Calu3 (cell line): ENCODE measurements at regions not wholly inside any gene's neighbourhood (a gene's known extent, or its start where the extent isn't known, plus 50 kb on each side); places are given as distances from the start of the nearest gene placed in this dataset.
A peak's percentile ranks its signal among the peaks of the same experiment; 100 is the strongest.

ENCODE experiments used
- BruUV-seq: library from RNA; stranded (reverse); fragments of 400-500 nt; replicated peaks from 2 replicates; lab custom pipeline; 2021; lab: Mats Ljungman, UMichigan
- CTCF ChIA-PET: fragments of 300-600 bp; sonication (Branson Sonifier 250); formaldehyde crosslinking; loops from one replicate; lab custom pipeline; 2022; ENCODE audit warnings: antibody characterized with exemption; lab: Charles Lee
- DNase-seq: peaks from one replicate; pipeline ENCODE4 v3.0.0; 2022
- H3K27ac Mint-ChIP-seq: one replicate; pipeline ENCODE4 v1.8.0; 2022; ENCODE audit warnings: mixed read lengths; ENCODE audit not compliant: unreplicated experiment
- H3K27me3 Mint-ChIP-seq: one replicate; pipeline ENCODE4 v1.8.0; 2022; ENCODE audit warnings: mixed read lengths; ENCODE audit not compliant: unreplicated experiment
- H3K36me3 Mint-ChIP-seq: one replicate; pipeline ENCODE4 v1.8.0; 2022; ENCODE audit warnings: mild to moderate bottlenecking, moderate library complexity, mixed read lengths; ENCODE audit not compliant: insufficient read depth, unreplicated experiment
- H3K4me1 Mint-ChIP-seq: one replicate; pipeline ENCODE4 v1.8.0; 2022; ENCODE audit warnings: mild to moderate bottlenecking, low read depth, mixed read lengths; ENCODE audit not compliant: unreplicated experiment
- H3K4me3 Mint-ChIP-seq: one replicate; pipeline ENCODE4 v1.8.0; 2022; ENCODE audit warnings: mild to moderate bottlenecking, low read depth, moderate library complexity, mixed read lengths; ENCODE audit not compliant: unreplicated experiment
- H3K9me3 Mint-ChIP-seq: one replicate; pipeline ENCODE4 v1.8.0; 2022; ENCODE audit warnings: low read depth, mixed read lengths; ENCODE audit not compliant: unreplicated experiment
- intact Hi-C: fragments of 100-400 bp; cut with micrococcal nuclease; formaldehyde crosslinking; loops from one replicate; pipeline ENCODE4 v1.10.0; 2022; ENCODE audit not compliant: unreplicated experiment
- TF ChIP-seq, protein P1 (sequence below): fragments of 200-600 bp; IDR thresholded peaks from one replicate; pipeline ENCODE4 v1.8.0; 2022; ENCODE audit warnings: antibody characterized with exemption; ENCODE audit not compliant: unreplicated experiment

GRCh38 chr13:105920370-105920769 is 615.1 kb downstream of the EFNB2 start:
- intact Hi-C loops, result loop anchor here (5.0 kb wide), 1 partner anchor 62 kb away; no protein-coding TSS in a partner anchor
- CTCF ChIA-PET, result interaction anchor here (1.2 kb wide), 1 partner anchor 146 kb away, joined by 3 read pairs; no protein-coding TSS in a partner anchor
- Mint-ChIP-seq H3K27me3 (no peaks in the 10 kb centered on the region), H3K9me3 (peaks cover 3% of the 10 kb centered on the region), H3K4me1 (peaks cover 9% of the 10 kb centered on the region), H3K27ac (peak overlapping the region; percentile 58), H3K4me3 (no peak overlapping the region), H3K36me3 (peaks cover 14% of the 10 kb centered on the region)
- TF ChIP-seq, protein P1, sequence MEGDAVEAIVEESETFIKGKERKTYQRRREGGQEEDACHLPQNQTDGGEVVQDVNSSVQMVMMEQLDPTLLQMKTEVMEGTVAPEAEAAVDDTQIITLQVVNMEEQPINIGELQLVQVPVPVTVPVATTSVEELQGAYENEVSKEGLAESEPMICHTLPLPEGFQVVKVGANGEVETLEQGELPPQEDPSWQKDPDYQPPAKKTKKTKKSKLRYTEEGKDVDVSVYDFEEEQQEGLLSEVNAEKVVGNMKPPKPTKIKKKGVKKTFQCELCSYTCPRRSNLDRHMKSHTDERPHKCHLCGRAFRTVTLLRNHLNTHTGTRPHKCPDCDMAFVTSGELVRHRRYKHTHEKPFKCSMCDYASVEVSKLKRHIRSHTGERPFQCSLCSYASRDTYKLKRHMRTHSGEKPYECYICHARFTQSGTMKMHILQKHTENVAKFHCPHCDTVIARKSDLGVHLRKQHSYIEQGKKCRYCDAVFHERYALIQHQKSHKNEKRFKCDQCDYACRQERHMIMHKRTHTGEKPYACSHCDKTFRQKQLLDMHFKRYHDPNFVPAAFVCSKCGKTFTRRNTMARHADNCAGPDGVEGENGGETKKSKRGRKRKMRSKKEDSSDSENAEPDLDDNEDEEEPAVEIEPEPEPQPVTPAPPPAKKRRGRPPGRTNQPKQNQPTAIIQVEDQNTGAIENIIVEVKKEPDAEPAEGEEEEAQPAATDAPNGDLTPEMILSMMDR, result no peak
- BruUV-seq, result no TSS peak
- DNase-seq, result no peak

- H3K4me1 Mint-ChIP-seq, result peaks cover 9% of the 10 kb centered on the region
- DNase-seq, result peak; percentile 47
- intact Hi-C loops, result no loop called here
- H3K4me3 Mint-ChIP-seq, result peak overlapping the region; percentile 26
- H3K27me3 Mint-ChIP-seq, result no peaks in the 10 kb centered on the region
- BruUV-seq, result no TSS peak
- peaks cover 3% of the 10 kb centered on the region for H3K9me3 Mint-ChIP-seq
- TF ChIP-seq, protein P1, result no peak
- peak overlapping the region; percentile 74 for H3K27ac Mint-ChIP-seq
- peaks cover 14% of the 10 kb centered on the region for H3K36me3 Mint-ChIP-seq
- CTCF ChIA-PET, result no interaction called here
Observed at GRCh38 chr13:105918842-105919741, 616.4 kb downstream of the EFNB2 start.

GRCh38 chr13:105915146-105915850 is 620.2 kb downstream of the EFNB2 start:
- no TSS peak for BruUV-seq
- TF ChIP-seq, protein P1, result no peak
- peaks cover 3% of the 10 kb centered on the region for H3K9me3 Mint-ChIP-seq
- H3K27ac Mint-ChIP-seq, result no peak overlapping the region
- no peaks in the 10 kb centered on the region for H3K27me3 Mint-ChIP-seq
- H3K4me3 Mint-ChIP-seq, result no peak overlapping the region
- intact Hi-C loops, result no loop called here
- H3K4me1 Mint-ChIP-seq, result peaks cover 1% of the 10 kb centered on the region
- CTCF ChIA-PET, result no interaction called here
- peaks cover 7% of the 10 kb centered on the region for H3K36me3 Mint-ChIP-seq
- DNase-seq, result no peak

DNA sequence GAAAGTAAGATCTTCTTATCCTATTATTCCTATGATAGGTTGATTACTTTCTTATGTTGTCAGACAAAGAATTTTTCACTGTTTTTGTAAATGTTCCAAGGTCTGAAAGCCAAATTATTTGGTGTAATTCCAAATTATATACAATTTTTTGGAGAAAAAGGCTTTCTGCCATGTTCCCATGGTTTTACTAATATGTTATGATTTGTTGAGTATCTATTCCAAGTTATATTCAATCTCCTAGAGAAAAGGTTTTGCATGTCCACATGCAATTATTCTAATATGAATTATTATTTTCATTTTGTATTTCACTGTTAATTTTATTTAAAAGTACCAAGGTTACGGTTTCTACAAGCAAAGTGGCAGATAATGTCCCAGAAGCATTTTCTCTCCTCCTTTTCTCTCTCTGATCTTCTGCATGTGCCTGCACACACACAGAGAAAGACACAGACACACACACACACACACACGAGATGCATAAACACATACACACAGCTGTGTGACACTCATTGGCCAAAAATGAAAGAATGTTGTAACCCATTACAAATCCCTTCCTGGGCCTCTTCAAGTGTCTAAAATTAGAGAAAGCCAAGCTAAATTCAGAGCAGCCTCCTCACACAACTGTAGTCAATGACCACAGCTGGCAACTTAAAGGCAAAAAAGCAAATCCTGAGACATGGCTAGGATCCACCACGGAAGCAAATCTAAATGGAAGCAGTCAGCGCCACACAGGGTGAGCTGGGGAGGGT is 621.0 kb downstream of the EFNB2 start:
- TF ChIP-seq, protein P1, result no peak
- BruUV-seq, result no TSS peak
- intact Hi-C loops, result no loop called here
- Mint-ChIP-seq H3K27me3 (no peaks in the 10 kb centered on the region), H3K4me1 (no peaks in the 10 kb centered on the region), H3K9me3 (peaks cover 3% of the 10 kb centered on the region), H3K36me3 (peaks cover 7% of the 10 kb centered on the region), H3K4me3 (no peak overlapping the region), H3K27ac (no peak overlapping the region)
- no peak for DNase-seq
- CTCF ChIA-PET, result no interaction called here
